GM23338 (cell line): ENCODE measurements at regions not wholly inside any gene's neighbourhood (a gene's known extent, or its start where the extent isn't known, plus 50 kb on each side); places are given as distances from the start of the nearest gene placed in this dataset.

ENCODE experiments used
- CREB1 ChIP-seq: fragments of 250-450 bp; sonication (Bioruptor Pico); IDR thresholded peaks from 2 replicates; pipeline ENCODE4 v1.5.0; 2020; ENCODE audit warnings: low read depth, mild to moderate bottlenecking, moderate library complexity
- EZH2 ChIP-seq: fragments of 200-600 bp; sonication (generic); IDR thresholded peaks from one replicate; pipeline ENCODE4 v1.8.0; 2017; ENCODE audit warnings: antibody characterized with exemption, mild to moderate bottlenecking, low read depth; ENCODE audit not compliant: unreplicated experiment
- EZH2phosphoT487 ChIP-seq: fragments of 200-600 bp; sonication (generic); IDR thresholded peaks from one replicate; pipeline ENCODE4 v1.8.1; 2018; ENCODE audit warnings: antibody characterized with exemption; ENCODE audit not compliant: unreplicated experiment
- JUNB ChIP-seq: IDR thresholded peaks from one replicate; pipeline ENCODE4 v1.6.1; 2016; ENCODE audit warnings: antibody characterized with exemption; ENCODE audit not compliant: unreplicated experiment
- NANOG ChIP-seq: IDR thresholded peaks from 2 replicates; pipeline ENCODE4 v1.6.1; 2016; ENCODE audit warnings: antibody characterized with exemption, borderline replicate concordance
- POLR2AphosphoS5 ChIP-seq: IDR thresholded peaks from 2 replicates; pipeline ENCODE4 v1.6.1; 2016; ENCODE audit warnings: antibody characterized with exemption, low read depth
- STAT1 ChIP-seq: IDR thresholded peaks from one replicate; pipeline ENCODE4 v1.6.1; 2016; ENCODE audit warnings: antibody characterized with exemption; ENCODE audit not compliant: unreplicated experiment
- ZNF114 ChIP-seq: fragments of 250-450 bp; sonication (Bioruptor Pico); IDR thresholded peaks from 2 replicates; pipeline ENCODE4 v1.5.0; 2020; ENCODE audit warnings: mild to moderate bottlenecking, moderate library complexity
- ZNF331 ChIP-seq: fragments of 250-450 bp; sonication (Bioruptor Pico); IDR thresholded peaks from 2 replicates; pipeline ENCODE4 v1.5.0; 2020; ENCODE audit warnings: low read depth, mild to moderate bottlenecking, moderate library complexity
- TF ChIP-seq, protein P1 (sequence below), 2 experiments: fragments of 200-600 bp in 1 of 2; sonication (generic) in 1 of 2; conservative IDR thresholded peaks; 2 replicates each; pipeline versions ENCODE4 v1.5.1 to v1.6.1; 2016 to 2017; ENCODE audit warnings: antibody characterized with exemption in 2 of 2, low read depth in 2 of 2, mild to moderate bottlenecking in 2 of 2, moderate library complexity in 1 of 2
- TF ChIP-seq, protein P2 (sequence below): IDR thresholded peaks from one replicate; pipeline ENCODE4 v1.6.1; 2018; ENCODE audit warnings: antibody characterized with exemption; ENCODE audit not compliant: unreplicated experiment
- TF ChIP-seq, protein P3 (sequence below): IDR thresholded peaks from 2 replicates; pipeline ENCODE4 v1.6.1; 2016; ENCODE audit warnings: antibody characterized with exemption

DNA sequence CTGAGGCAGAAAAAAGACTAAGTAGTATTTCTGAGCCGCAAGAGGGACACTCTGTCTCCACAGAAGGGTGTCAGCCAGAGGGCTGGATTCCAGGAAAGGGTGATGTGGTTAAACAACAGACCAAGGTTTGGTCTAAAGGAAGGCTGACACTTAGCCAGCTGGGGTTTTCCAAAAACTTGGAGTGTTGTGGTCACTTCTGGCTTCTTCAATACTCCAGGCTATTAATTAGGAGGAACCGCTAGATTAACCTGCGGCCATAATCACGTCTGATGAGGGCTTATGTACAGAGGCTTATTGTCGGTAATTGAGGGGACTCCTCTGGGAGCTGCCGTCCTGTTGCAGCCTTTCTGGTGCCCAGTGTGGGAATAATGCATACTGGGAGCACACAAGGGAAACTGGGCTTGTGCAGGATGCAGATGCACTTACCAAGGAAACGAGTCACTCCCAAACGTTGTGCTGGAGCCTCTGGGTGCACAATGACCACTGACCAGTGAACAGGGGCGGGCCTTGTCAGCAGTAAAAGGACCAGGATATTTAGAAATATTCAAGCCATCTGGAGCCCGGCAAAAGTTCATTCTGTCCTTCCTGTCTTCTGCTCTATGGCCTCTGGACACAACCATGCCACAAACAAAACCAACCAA, 70.2 kb upstream of the TUT7 start:
- TF ChIP-seq EZH2 (no peak), POLR2AphosphoS5 (no peak), ZNF114 (CRISPR knock-in tag) (no peak), EZH2phosphoT487 (no peak), NANOG (no peak), JUNB (no peak), ZNF331 (CRISPR knock-in tag) (no peak), STAT1 (no peak), CREB1 (CRISPR knock-in tag) (no peak)
- TF ChIP-seq, protein P1, sequence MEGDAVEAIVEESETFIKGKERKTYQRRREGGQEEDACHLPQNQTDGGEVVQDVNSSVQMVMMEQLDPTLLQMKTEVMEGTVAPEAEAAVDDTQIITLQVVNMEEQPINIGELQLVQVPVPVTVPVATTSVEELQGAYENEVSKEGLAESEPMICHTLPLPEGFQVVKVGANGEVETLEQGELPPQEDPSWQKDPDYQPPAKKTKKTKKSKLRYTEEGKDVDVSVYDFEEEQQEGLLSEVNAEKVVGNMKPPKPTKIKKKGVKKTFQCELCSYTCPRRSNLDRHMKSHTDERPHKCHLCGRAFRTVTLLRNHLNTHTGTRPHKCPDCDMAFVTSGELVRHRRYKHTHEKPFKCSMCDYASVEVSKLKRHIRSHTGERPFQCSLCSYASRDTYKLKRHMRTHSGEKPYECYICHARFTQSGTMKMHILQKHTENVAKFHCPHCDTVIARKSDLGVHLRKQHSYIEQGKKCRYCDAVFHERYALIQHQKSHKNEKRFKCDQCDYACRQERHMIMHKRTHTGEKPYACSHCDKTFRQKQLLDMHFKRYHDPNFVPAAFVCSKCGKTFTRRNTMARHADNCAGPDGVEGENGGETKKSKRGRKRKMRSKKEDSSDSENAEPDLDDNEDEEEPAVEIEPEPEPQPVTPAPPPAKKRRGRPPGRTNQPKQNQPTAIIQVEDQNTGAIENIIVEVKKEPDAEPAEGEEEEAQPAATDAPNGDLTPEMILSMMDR (conservative IDR thresholded peaks at IDR 0.05; ENCODE audit: low read depth in 2 of 2), result no peak
- TF ChIP-seq, protein P2, sequence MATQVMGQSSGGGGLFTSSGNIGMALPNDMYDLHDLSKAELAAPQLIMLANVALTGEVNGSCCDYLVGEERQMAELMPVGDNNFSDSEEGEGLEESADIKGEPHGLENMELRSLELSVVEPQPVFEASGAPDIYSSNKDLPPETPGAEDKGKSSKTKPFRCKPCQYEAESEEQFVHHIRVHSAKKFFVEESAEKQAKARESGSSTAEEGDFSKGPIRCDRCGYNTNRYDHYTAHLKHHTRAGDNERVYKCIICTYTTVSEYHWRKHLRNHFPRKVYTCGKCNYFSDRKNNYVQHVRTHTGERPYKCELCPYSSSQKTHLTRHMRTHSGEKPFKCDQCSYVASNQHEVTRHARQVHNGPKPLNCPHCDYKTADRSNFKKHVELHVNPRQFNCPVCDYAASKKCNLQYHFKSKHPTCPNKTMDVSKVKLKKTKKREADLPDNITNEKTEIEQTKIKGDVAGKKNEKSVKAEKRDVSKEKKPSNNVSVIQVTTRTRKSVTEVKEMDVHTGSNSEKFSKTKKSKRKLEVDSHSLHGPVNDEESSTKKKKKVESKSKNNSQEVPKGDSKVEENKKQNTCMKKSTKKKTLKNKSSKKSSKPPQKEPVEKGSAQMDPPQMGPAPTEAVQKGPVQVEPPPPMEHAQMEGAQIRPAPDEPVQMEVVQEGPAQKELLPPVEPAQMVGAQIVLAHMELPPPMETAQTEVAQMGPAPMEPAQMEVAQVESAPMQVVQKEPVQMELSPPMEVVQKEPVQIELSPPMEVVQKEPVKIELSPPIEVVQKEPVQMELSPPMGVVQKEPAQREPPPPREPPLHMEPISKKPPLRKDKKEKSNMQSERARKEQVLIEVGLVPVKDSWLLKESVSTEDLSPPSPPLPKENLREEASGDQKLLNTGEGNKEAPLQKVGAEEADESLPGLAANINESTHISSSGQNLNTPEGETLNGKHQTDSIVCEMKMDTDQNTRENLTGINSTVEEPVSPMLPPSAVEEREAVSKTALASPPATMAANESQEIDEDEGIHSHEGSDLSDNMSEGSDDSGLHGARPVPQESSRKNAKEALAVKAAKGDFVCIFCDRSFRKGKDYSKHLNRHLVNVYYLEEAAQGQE, result no peak
- TF ChIP-seq, protein P3, sequence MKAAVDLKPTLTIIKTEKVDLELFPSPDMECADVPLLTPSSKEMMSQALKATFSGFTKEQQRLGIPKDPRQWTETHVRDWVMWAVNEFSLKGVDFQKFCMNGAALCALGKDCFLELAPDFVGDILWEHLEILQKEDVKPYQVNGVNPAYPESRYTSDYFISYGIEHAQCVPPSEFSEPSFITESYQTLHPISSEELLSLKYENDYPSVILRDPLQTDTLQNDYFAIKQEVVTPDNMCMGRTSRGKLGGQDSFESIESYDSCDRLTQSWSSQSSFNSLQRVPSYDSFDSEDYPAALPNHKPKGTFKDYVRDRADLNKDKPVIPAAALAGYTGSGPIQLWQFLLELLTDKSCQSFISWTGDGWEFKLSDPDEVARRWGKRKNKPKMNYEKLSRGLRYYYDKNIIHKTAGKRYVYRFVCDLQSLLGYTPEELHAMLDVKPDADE, result no peak
